ENCODE measurements at regions not wholly inside any gene's neighbourhood (a gene's known extent, or its start where the extent isn't known, plus 50 kb on each side); places are given as distances from the start of the nearest gene placed in this dataset.

DNA sequence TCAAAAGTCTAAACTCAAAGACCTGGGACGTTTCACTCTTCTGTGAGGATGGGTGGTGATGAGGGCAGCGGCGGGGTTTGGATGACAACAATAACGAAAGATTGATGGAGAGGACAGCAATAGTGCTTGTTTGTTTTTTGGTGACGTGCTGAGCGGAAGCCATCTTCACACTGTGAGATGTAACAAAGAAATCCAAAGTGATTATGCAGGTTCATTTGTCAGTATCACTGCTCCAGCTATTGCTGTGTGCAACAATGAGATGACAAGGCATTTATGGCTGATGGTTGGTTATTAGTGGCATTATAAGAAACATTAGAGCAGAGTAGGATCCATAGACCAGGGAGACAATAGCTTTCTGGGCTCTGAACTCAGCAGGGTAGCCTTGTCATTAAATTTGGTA, 306.7 kb downstream of the RNF144B start:
- TF ChIP-seq, protein P1, sequence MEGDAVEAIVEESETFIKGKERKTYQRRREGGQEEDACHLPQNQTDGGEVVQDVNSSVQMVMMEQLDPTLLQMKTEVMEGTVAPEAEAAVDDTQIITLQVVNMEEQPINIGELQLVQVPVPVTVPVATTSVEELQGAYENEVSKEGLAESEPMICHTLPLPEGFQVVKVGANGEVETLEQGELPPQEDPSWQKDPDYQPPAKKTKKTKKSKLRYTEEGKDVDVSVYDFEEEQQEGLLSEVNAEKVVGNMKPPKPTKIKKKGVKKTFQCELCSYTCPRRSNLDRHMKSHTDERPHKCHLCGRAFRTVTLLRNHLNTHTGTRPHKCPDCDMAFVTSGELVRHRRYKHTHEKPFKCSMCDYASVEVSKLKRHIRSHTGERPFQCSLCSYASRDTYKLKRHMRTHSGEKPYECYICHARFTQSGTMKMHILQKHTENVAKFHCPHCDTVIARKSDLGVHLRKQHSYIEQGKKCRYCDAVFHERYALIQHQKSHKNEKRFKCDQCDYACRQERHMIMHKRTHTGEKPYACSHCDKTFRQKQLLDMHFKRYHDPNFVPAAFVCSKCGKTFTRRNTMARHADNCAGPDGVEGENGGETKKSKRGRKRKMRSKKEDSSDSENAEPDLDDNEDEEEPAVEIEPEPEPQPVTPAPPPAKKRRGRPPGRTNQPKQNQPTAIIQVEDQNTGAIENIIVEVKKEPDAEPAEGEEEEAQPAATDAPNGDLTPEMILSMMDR (IDR thresholded peaks at IDR 0.05): no peak
- no peak for TF ChIP-seq ZFX (IDR thresholded peaks at IDR 0.05; ENCODE audit: borderline replicate concordance)
- H3K27ac ChIP-seq: no peak overlapping the region

DNA sequence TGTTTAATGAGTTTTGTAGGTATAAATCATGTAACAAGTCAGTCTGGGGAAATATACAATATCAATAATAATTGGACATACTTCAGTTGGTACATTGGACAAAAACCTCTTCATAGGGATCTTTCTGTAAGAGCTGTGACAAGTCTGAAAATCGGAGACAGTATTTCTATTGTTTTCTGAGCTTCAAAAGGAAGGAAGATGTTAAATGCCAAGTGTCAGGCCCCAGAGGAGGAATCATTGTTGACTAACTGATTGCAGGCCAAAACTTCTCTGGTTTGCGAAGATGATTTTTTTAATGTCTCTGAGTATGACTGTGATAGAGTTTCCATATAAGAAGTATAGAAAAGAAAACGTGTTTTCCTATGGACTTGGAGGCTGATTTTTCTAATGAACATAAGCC, 316.4 kb downstream of the RNF144B start:
- TF ChIP-seq, protein P1 (IDR thresholded peaks at IDR 0.05): no peak
- TF ChIP-seq ZFX (IDR thresholded peaks at IDR 0.05; ENCODE audit: borderline replicate concordance): no peak
- no peak overlapping the region for H3K27ac ChIP-seq

DNA sequence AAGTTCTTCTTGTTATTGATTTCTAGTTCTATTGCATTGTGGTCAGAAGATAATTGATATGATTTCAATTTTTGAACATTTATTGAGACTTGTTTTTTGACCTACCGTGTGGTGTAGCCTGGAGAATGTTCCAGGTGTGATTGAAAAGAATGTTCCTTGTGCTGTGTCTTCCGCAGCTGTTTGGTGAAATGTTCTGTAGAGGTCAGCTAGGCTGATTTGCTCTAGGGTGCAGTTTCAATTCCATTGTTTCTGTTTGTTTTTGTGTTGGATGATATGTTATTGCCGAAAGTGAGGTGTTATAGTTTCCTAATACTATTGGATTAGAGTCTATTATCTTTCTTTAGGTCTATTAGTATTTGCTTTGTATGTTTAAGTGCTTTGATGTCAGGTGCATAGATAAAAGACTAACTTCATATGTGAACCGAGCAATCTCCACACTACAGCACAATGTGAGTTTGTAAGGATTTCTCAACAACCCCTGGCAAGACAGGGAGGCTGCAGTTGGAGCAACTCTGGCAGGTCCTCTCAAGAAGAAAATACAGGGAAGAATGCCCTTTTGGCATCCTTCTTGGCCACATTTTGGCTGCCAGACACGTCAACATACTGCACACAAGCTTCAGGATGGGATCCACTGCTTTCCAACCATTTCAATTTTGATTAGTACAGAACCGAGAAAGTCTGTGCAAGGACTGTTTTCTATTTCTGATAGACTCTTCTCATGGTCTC, 320.7 kb downstream of the RNF144B start:
- TF ChIP-seq, protein P1 (IDR thresholded peaks at IDR 0.05): no peak
- TF ChIP-seq ZFX (IDR thresholded peaks at IDR 0.05; ENCODE audit: borderline replicate concordance): no peak
- H3K27ac ChIP-seq: no peak overlapping the region

DNA sequence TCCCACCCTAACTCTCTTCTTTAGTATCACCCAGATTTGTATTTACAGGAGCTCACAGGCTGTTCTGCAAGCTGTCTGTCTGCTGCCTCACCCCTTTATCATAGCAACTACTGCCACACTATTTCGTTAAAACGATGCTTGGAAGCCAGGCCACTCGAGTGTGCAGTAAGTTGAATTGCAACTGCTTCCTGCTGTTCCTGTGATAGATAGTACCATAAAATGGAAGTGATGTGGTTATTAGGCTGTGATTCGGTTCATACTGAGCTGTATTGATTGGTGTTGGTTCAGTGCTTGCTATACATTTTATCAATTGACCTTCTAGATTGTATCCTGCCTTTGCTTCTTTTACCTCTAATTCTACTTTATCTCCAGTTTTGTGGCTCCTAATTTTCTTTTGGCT, 325.4 kb downstream of the RNF144B start:
- no peak for TF ChIP-seq ZFX (IDR thresholded peaks at IDR 0.05; ENCODE audit: borderline replicate concordance)
- TF ChIP-seq, protein P1 (IDR thresholded peaks at IDR 0.05): no peak
- no peak overlapping the region for H3K27ac ChIP-seq

DNA sequence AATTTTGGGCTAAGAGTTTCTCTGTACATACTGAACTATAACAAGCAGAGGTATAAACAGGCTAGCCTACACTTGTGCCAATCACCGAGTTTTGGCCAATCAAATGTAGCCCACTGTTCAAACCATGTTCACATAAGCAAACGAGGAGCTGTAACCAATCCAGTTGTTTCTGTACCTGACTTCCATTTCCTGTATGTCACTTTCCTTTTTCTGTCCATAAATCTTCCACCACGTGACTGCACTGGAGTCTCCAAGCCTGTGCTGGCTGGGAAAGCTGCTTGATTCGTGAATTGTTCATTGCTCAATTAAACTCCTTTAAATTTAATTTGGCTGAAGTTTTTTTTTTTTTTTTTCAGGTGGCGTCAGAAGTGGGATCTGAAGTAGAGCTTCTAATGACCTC, 332.9 kb downstream of the RNF144B start:
- no peak overlapping the region for H3K27ac ChIP-seq
- TF ChIP-seq, protein P1 (IDR thresholded peaks at IDR 0.05): no peak
- no peak for TF ChIP-seq ZFX (IDR thresholded peaks at IDR 0.05; ENCODE audit: borderline replicate concordance)

DNA sequence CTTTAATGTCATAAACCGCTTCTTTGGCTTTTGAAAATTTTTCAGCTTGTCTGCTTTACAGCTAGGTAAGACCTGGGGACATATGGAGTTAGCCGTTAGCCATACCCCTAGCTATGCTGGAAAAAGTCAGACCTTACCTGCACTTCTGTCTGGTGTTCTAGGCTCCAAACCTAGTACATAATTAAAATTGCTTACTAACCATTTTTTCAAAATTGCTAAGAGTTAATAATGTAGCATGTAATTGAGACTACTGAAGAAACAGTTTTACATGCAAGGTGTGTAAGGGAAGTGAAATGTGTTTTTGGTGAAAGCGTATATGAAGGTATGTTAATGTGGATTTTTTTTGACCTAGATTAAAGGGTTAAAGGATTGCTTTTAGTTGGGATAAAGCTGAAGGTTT, 336.9 kb downstream of the RNF144B start:
- TF ChIP-seq, protein P1 (IDR thresholded peaks at IDR 0.05): no peak
- TF ChIP-seq ZFX (IDR thresholded peaks at IDR 0.05; ENCODE audit: borderline replicate concordance): no peak
- no peak overlapping the region for H3K27ac ChIP-seq

DNA sequence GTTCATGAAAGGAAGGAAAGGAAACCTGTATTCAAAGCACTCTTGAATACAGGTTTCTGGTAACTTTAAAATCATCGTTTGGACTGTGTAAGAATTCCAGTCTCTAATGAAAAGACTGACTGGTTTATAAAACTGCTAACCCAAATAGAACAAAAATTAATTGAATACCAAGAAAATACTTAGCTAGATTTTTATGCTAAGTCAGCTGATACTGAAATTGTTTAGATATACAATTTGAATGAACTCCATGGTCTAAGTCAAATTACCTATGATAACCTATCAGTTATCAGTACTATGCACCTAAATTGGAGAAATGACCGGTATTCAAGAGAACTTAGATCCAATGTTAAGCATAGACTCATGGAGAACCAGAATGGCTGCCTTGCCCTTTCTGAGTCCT, 338.3 kb downstream of the RNF144B start:
- no peak for TF ChIP-seq ZFX (IDR thresholded peaks at IDR 0.05; ENCODE audit: borderline replicate concordance)
- TF ChIP-seq, protein P1 (IDR thresholded peaks at IDR 0.05): no peak
- H3K27ac ChIP-seq: no peak overlapping the region
